HG02610 (cell line): ENCODE measurements at regions not wholly inside any gene's neighbourhood (a gene's known extent, or its start where the extent isn't known, plus 50 kb on each side); places are given as distances from the start of the nearest gene placed in this dataset.

Experiments
- ATAC-seq: cut with Tn5 transposase; IDR thresholded peaks from one replicate; pipeline ENCODE4 v1.9.1; 2021; ENCODE audit warnings: mild to moderate bottlenecking, moderate library complexity; ENCODE audit not compliant: unreplicated experiment

DNA sequence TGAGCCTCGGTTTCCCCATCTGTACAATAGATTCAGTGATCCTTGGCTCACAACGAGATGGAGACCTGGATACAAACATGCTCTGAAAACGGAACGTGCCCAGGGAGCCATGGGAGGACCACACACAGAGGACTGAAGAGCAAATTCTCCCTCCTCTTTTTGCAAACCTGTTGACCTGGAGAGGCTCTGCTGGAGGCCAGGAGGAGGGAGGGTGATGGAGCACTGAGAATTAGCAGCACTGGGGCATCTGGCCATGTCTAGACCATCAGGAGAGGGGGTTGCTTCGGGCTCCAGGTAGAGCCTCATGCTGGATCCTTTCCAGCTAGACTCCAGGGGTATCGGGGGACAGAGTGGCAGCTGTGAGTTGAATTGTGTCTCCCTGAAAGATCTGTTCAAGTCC is 97.4 kb upstream of the GPR26 start:
- ATAC-seq: no peak

DNA sequence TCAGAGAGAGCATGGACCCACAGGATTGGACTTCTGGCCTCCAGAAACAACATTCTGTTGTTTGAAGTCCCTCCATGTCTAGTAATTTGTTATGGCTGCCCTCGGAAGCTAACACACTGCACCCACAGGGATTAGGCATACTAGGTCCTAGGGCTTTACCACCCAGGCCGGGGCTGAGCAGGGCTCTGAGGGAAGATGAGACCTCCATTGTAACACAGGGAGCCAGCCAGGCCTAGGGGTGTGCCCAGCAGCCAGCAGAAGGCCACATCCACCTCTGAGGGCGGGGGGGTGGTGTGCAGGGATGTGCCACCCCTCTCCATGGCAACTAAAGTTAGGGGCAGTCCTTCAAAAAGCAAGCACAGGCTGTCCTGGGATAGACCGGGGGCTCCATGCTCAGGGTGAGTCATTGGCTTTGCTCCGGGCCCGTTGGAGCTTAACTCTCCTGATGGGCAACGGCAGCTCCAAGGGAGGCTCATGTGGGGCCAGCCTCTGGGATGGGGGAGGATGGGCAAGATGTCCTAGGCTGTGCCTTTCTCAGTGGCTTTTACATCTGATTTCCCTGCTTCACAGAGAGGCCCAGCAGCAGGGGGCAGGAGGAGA is 96.6 kb upstream of the GPR26 start:
- ATAC-seq: no peak

DNA sequence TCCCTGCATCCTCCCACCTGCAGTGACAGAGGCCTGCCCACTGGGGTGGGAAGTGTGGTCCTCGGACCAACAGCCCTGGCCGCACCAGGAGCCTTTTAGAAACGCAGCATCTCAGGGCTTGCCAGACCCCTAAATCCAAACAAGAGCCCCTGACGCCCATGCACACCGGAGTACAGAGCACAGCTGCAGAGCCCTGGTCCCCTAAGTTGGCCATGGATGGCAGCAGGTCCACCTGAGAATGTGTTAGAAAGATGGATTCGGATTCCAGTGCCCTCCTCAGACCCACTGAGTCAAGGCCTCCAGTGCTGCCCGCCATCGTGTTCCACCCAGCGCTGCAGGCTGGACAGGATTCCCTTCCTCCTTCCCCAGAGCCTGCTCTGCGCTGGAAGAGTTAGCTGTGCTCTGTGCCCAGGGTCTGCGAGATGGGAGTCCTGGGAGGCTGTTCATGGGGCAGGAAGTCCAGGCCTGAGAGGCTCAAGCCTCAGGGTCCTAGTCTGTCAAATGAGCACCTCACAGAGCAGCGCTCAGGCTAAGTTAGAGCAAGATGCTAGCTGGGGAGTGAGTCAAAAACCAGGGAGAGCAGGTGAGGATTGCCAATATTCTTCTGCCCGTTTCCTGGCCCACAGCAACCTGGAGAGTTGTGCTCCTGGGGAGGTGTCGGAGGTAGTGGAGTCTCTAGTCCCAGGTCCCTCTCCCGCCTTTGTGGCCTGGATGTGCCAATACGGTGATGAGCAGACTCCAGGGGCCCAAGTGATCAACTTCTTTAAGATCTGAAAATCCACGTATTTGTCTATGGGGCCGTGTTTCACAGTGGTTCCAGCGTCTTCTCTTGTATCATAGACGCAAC is 95.9 kb upstream of the GPR26 start:
- ATAC-seq: no peak

DNA sequence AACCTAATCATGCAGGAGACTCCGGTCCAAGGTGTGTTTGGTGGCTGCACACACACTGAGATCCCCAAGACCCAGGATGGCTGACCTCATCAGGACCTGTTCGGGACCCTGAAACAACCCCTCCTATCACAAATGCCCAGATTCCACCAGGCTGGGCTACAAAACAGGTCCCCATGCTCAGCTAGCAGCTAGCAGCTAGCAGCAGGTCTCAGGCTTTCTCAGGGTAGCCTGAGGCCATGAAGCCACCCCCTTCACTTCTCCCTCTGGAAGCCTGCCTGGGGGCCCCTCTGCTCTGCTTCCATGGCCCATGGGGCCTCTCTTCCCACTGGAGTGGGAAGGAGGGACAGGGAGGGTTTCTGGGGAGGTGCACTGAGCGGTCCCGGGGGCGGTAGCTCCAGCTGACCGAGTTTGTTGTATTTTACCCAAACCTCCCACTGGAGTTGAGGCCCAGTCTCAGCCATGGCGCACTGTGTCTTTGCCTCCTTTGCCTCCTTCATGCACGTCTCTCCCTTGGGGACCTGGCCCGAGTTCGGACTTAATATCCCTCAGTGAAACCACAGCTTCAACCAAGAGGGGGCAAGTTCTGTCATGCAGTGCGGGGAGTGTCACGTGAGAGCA is 95.1 kb upstream of the GPR26 start:
- ATAC-seq: no peak

DNA sequence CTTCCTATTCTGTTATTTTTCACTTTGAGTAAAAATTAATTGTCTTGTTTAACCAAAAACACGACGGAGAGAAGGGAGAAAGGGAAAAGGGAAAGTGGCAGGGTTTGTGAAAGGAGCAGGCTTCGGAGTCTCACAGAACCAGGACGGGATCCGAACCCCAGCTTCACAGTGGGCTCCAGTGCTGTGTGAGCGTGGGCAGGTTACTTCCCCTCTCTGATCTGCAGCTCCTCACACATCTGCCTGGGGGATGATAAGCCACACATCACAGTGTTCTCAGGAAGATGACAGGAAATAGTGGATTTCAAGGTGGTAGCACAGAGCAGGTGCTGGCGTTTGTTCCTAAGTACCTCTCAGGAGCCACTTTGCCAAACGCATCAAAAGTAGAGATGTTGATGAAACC is 94.2 kb upstream of the GPR26 start:
- no peak for ATAC-seq

DNA sequence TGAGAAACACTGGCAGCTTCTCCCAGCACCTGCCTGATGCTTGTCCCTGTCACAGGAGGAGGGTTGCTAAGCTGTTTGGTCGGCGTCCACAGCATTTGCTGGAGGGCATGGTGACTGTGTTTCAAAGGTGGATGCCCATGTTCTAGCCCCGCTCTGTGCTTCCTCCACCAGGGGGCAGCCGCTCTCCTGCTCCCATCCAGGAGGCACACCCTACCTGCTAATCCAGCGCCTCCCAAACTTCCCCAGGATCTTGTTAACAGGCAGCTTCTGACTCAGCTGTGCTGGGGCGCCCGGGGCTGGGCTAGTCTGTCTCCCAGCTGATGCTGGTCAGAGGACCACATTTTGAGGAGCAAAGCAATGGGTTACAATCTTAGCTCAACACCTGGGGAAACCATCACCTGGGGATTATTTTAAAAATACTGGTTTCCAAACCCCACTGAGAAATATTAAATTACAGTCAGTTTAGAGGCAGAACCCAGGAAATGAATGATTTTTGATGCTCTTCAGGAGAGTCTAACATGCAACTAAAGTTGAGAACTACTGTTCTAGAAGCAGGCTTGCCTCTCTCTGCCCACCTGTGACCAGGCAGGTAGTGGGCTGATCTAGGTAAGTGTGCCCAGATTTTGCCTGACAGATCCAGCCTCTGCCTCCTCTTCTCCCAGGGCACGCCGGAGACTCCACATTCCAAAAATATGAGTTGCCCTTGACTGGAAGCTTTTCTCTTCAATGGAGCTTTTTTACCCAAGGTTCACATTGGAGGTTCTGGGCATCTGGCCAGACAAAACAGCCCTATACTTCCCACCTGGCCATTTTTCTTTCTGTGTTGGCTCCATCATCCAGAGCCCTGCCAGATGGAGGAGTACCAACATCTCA is 92.7 kb upstream of the GPR26 start:
- no peak for ATAC-seq

DNA sequence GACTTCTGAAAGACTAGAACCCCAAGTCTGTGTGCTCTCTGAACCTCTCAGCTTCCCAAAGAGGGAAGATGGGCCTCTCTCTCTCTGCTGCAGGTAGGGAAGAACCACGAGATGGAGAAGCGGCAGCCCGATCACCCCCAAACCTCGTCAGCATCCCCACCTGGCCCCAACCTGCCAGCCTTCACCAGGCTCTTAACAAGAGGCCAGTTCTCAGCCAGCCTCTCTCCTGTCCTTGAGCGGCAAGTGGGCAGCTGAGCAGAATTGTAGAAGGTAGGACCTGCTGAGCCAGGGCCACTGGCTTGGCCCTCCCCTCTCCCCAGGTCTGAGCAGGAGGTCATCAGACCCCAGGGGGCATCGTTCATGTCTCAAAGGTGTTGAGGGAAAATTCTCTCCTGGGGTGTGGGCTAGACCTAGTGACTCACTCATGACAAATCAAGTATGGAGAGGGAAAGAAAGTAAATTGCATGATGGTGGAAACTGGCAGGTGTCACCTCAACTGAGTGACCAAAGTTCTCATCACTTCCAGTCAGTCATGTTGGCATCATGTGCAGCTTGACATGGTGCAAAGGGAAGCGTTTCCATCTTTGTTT is 92.0 kb upstream of the GPR26 start:
- no peak for ATAC-seq

DNA sequence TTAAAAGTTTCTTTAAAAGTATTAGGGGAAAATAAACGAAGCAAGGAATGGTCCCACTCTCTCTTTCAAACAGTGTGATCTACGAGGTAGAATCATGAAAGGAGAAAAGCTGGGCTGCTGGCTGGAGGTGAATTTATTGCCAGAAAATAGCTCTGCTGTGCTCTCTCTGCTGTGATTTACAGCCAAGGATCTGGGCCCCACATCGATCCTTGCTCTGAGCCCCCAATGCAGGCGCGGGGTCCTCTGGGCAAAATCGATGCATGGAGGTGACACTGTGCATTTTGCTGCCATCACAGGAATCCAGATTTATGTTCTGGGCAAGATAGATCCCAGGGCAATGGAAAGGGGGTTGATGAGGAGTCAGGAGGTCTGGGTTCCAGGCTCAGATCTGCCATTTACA is 91.0 kb upstream of the GPR26 start:
- no peak for ATAC-seq

DNA sequence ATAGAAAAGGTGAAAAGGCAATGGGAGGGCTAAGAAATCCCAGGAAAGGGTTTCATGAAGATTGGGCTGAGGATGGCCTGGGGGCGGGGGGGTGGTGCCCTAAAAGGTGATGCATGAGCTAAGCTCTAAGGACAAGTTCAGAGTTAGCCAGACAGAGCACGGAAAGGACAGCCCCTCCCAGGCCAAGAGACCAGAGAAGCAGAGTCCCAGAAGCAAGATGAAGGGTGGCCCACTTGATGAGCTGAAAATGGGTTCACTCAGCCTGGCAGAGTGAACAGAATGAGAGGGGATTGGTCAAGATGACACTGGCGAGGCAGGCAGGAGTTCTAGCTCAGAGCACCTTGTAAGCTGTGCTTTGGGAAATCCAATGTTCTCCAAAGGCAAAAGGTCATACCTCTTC is 89.4 kb upstream of the GPR26 start:
- ATAC-seq: no peak

DNA sequence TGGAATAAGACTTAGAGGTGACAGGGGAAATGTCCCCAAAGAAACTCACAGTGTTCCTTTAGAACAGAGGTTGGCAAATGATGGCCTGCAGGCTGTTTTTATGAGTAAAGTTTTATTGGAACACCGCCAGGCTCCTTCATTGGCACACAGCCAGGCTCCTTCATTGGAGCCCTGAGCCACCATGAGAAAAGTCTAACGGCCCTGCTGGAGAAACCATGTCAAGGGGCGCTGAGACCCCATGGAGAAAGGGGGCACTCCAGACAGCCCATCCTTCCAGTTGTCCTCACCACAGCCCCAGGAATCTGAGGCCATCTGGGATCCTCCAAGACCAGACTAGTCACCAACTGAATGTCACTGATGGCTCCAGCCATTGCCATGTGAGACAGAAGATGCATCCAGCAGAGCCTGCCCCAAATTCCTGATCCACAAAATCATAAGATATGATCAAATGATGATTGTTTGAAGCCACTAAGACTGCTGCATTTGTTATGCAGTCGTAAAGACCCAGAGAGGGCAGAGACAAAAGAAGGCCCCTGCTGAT is 88.2 kb upstream of the GPR26 start:
- ATAC-seq: no peak

DNA sequence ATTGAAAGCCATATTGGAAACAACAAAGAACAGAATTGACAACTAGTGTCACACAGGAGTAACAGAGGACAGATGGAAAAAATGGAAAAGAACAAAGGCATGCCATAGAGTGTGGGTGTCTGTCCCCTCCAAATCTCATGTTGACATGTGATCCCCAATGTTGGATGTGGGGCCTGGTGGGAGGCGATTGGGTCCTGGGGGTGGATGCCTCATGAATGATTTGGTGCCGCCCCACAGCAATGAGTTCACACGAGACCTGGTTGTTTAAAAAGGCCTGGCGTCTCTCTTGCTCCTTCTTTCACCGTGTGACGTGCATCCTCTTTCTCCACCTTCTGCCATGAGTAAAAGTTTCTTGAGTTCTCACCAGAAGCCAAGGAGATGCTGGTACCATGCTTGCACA is 87.4 kb upstream of the GPR26 start:
- no peak for ATAC-seq

DNA sequence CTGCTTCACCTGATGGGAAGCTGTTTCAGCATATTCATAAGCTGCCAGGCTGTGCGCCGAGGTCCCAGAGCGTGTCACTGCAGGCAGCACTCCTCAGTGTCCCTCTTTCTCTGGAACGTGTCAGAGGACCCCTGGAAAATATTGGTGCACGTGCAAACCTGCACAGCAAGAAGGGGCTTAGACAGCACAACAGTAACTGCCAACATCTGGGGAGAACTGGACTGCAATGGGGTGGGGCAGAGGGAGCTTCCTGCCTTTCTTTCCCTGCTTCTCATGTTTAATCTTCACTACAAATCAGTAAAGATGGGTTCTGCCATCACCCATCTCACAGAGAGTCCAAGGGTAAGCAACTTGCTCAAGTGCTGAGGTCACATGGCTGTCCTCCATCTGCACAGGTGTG is 86.5 kb upstream of the GPR26 start:
- ATAC-seq: no peak

DNA sequence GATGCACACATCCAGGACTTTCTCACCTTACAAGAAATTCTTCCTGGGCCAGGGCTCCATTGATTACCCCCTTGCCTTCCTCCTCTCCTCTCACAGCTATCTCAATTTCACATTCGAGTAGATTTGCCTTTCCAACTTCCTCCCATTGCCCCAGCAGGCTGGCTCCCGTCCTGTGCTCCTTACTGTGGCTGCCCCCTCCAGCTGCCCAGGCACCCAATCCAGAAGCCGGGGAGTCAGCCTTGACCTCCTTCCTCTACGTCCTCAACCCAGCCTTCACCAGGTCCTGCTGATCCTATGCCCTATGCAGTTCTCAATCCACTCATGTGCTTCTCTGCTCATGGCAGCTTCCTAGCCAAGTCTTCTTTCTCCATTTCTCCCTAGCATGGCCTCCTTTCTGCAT is 85.7 kb upstream of the GPR26 start:
- no peak for ATAC-seq

DNA sequence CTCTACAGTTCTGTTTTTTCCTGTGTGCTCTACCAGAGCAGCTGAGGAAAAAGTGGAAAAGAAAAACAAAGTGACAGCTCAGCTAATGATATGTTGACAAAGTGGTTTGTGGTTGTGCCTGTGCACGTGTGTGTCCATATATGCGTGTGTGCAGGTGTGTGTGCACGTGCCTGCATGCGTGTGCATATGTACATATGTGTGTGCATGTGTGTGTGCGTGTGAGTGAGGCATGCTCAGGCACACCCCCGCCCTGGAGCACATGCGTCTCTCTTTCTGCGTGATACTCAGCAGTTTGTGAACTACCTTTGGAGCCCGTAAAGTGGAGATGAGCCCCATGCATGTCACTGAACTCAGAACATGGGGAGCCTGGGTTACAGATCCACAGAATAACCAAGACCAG is 84.5 kb upstream of the GPR26 start:
- ATAC-seq: no peak

DNA sequence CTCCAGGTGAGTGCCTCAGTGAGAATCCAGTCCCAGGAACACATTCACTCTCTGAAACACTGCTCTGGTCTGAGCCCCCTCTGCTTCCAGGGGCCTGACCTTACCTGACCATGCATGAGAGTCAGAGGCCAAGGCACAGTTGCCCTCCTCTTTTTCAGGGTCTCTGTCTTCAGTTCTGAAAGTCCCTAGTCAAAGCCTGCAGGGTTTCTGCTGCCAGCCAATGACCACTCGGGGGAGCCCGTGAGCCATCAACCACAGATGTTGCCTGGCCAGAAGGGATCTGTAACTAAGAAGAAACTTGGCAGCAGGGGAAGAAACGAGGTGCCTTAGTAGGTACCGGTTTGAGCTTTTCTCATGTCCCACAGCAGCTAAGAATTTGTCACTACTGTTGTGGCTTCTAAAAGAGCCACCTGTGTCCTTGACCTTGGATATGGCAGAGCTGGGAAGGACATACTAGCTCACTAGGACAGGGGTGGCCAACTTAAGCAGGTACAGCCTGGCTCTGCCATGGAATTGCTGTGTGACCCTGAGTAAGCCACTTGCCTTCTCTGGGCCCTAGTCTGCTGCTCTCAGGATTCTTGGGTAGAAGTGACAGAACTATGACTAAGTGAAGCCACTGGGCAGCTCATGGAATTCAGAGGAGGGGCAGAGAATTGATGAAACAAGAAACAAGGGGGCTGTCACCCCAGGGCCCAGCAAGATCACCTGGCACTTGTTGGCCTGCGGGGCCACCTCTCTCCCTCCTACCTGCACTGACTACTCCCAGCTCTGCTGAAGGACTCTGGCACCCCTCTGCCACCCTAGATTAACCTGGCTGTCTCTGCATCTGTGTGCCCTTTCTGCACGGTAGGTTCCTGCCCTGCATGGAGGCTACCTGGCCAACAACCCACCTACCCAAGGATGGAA is 83.8 kb upstream of the GPR26 start:
- no peak for ATAC-seq

DNA sequence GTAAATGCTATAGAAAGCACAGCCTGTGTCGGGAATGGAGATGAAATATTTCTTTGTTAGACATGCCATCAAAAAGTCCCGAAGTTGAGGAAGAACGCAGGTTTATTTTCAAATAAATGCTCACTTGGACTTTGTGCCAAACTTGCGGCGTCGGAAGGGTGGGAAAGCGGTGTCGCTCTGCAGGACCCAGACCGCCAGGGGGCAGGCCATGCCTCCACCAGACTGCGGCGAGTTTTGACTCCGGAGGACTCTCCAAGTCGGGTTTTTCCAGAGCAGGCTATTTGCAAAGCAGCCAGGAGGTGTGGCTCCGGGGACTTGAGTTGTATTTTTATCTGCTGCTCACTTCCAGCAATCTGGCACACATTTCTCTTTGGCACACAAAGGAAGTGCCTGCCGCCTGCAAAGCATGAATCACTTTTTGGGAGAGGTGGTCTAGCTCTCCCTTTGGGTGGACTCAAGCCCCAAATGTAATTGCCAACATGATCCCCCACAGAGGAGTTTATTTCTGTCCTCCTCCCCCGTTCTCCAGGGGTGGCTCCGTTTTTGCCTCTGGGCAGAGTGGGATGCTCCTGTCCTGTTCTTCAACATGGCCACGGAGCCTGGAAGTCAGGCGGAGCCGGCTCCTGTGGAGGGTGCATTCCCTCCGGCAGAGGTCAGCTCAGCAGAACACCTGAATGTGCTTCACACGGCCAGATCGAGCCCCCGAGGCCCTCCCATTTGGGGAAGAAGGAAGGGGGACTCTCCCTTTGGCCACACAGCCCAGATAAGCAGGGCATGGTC is 82.3 kb upstream of the GPR26 start:
- ATAC-seq: peak; percentile 54

DNA sequence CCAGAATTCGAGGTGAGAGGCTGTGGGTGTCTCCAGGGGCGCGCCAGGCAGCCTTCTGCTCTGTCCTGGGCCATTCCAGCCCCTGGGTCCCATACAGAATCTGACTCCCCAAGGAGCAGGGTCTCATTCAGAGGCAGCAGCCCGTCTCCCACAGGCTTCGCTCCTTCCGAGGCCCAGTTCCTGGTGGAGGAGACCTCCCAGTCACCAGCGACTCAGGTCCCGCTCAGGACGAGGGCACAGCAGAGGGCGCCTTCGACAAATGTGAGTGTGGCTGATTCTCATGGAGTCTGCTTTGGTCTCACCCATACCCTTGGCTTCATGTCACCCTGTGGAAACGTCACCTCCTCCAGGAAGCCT is 81.8 kb upstream of the GPR26 start:
- no peak for ATAC-seq

DNA sequence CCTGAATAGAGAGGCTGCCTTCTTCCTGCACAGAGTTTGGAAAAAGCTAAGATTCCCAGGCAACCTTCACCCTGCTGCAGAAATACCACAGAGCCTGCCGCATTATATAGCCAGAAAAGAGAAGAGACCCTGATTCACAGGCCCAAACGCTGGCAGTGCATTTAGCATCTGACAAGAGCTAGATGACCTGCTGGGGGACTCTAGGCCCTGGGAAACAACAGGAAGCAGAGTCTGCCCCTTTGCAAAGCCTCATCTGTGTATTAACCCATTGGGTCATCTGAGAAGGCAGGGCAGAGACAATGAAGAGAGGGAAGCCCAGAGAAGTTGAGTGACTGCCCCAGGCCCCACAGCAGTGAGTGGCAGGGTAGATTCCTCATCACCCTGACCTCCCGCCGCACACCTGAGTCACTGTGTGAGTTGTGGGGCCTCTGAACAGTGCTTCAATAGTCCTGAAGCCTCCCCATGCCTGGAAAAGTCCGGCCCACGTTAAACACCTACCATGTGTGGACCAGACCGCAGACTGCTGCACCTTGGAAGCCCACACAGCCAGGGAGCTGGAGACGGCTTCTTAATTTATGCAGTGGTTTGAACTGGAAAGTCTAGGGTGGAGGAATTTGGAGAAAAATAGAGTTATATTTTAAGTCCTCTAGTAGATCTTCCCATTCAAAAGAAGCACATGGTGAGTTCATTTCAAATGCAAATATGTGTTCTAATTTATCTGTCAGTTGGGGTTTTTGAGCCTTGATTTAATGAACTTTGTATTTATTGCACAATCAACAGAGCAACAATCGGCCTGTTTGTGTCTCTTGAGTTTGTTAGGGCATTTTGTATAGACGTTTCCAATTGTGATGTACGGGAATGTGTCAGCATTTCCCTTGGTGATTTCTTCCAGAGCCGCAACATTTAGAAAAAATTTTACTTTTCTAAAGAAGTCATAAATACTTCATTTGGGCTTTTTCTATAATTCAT is 80.4 kb upstream of the GPR26 start:
- no peak for ATAC-seq
